Neuronal stem cell (in vitro differentiated cells): ENCODE measurements at regions not wholly inside any gene's neighbourhood (a gene's known extent, or its start where the extent isn't known, plus 50 kb on each side); places are given as distances from the start of the nearest gene placed in this dataset.

Source experiments
- DNase-seq: peaks from one replicate; pipeline ENCODE4 v3.0.0-alpha.2; 2013; ENCODE audit warnings: low spot score
- H2AFZ ChIP-seq: one replicate; pipeline ENCODE4 v1.6.1; 2013; ENCODE audit warnings: mild to moderate bottlenecking, low read length, inconsistent platforms
- H2AK5ac ChIP-seq: 2 replicates; pipeline ENCODE4 v1.6.1; 2013; ENCODE audit warnings: low read depth, mild to moderate bottlenecking, inconsistent platforms, low read length, moderate library complexity, mixed read lengths
- H2BK120ac ChIP-seq: 2 replicates; pipeline ENCODE4 v1.6.1; 2013; ENCODE audit warnings: low read depth, mild to moderate bottlenecking, inconsistent platforms, low read length, moderate library complexity, mixed read lengths
- H2BK12ac ChIP-seq: one replicate; pipeline ENCODE4 v1.6.1; 2013; ENCODE audit warnings: low read length, inconsistent platforms
- H2BK15ac ChIP-seq: 2 replicates; pipeline ENCODE4 v1.6.1; 2013; ENCODE audit warnings: mild to moderate bottlenecking, low read length, inconsistent platforms, mixed read lengths
- H2BK5ac ChIP-seq: one replicate; pipeline ENCODE4 v1.6.1; 2013; ENCODE audit warnings: inconsistent platforms, mild to moderate bottlenecking, low read length, moderate library complexity
- H3K14ac ChIP-seq: one replicate; pipeline ENCODE4 v1.6.1; 2013; ENCODE audit warnings: low read length, inconsistent platforms
- H3K18ac ChIP-seq: 2 replicates; pipeline ENCODE4 v1.6.1; 2013; ENCODE audit warnings: low read length, inconsistent platforms
- H3K23ac ChIP-seq: 2 replicates; pipeline ENCODE4 v1.6.1; 2013; ENCODE audit warnings: low read depth, mild to moderate bottlenecking, mixed read lengths, low read length, inconsistent platforms; ENCODE audit not compliant: poor library complexity
- H3K27ac ChIP-seq: replicated peaks from 3 replicates; pipeline ENCODE4 v1.5.1; 2013; ENCODE audit warnings: low read length, inconsistent platforms
- H3K27me3 ChIP-seq, 3 experiments: 2 replicates each; pipeline ENCODE4 v1.6.1; 2013; ENCODE audit warnings: low read length in 3 of 3, mild to moderate bottlenecking in 2 of 3, inconsistent platforms in 1 of 3, low read depth in 1 of 3, mixed read lengths in 1 of 3, moderate library complexity in 1 of 3; ENCODE audit not compliant: control insufficient read depth in 3 of 3, insufficient read depth in 3 of 3
- H3K36me3 ChIP-seq, 2 donors: replicated peaks in 1 of 2; 2 replicates each; pipeline ENCODE4 v1.6.1; 2013; ENCODE audit warnings: low read length in 2 of 2; ENCODE audit not compliant: control insufficient read depth in 2 of 2, insufficient read depth in 2 of 2
- H3K4ac ChIP-seq: 2 replicates; pipeline ENCODE4 v1.6.1; 2013; ENCODE audit warnings: inconsistent platforms, mild to moderate bottlenecking, low read length, moderate library complexity
- H3K4me1 ChIP-seq, 2 donors: 1 replicate in 1 of 2; 2 replicates in 1 of 2; pipeline ENCODE4 v1.6.1; 2013; ENCODE audit warnings: low read length in 2 of 2, low read depth in 1 of 2; ENCODE audit not compliant: control insufficient read depth in 2 of 2, insufficient read depth in 1 of 2
- H3K4me2 ChIP-seq: one replicate; pipeline ENCODE4 v1.6.1; 2013; ENCODE audit warnings: mild to moderate bottlenecking, low read length, inconsistent platforms; ENCODE audit not compliant: insufficient read depth, poor library complexity, severe bottlenecking
- H3K4me3 ChIP-seq, 2 donors: 2 replicates each; pipeline ENCODE4 v1.5.1; 2013; ENCODE audit warnings: low read length in 2 of 2, mild to moderate bottlenecking in 2 of 2, inconsistent platforms in 1 of 2, moderate library complexity in 1 of 2
- H3K79me1 ChIP-seq: one replicate; pipeline ENCODE4 v1.6.1; 2013; ENCODE audit warnings: low read depth, mild to moderate bottlenecking, inconsistent platforms, low read length, moderate library complexity
- H3K9ac ChIP-seq: one replicate; pipeline ENCODE4 v1.6.1; 2013; ENCODE audit warnings: mild to moderate bottlenecking, low read depth, low read length, inconsistent platforms; ENCODE audit not compliant: poor library complexity
- H3K9me3 ChIP-seq, 2 donors: replicated peaks in 1 of 2; 2 replicates each; pipeline versions ENCODE3 to v1.6.1; 2013; ENCODE audit warnings: low read length in 2 of 2, mild to moderate bottlenecking in 2 of 2, inconsistent platforms in 1 of 2, low read depth in 1 of 2, mixed read lengths in 1 of 2, moderate library complexity in 1 of 2; ENCODE audit not compliant: control insufficient read depth in 2 of 2, insufficient read depth in 1 of 2
- H4K8ac ChIP-seq: one replicate; pipeline ENCODE4 v1.6.1; 2013; ENCODE audit warnings: low read depth, mild to moderate bottlenecking, inconsistent platforms, low read length, moderate library complexity
- H4K91ac ChIP-seq: one replicate; pipeline ENCODE4 v1.6.1; 2013; ENCODE audit warnings: low read length, low read depth, mild to moderate bottlenecking, inconsistent platforms; ENCODE audit not compliant: poor library complexity
- WGBS, 2 donors: extraction: QIAGEN DNeasy Blood & Tissue Kit; methylation state at CpG; one replicate each; pipeline ENCODE4 v1.1.7; 2013; ENCODE audit warnings: missing lambda C conversion rate in 2 of 2, mixed read lengths in 1 of 2; ENCODE audit not compliant: insufficient read length in 2 of 2, insufficient replicate concordance in 1 of 2; ENCODE audit errors: extremely low coverage in 2 of 2; 5-methylcytosine and 5-hydroxymethylcytosine counted together

DNA sequence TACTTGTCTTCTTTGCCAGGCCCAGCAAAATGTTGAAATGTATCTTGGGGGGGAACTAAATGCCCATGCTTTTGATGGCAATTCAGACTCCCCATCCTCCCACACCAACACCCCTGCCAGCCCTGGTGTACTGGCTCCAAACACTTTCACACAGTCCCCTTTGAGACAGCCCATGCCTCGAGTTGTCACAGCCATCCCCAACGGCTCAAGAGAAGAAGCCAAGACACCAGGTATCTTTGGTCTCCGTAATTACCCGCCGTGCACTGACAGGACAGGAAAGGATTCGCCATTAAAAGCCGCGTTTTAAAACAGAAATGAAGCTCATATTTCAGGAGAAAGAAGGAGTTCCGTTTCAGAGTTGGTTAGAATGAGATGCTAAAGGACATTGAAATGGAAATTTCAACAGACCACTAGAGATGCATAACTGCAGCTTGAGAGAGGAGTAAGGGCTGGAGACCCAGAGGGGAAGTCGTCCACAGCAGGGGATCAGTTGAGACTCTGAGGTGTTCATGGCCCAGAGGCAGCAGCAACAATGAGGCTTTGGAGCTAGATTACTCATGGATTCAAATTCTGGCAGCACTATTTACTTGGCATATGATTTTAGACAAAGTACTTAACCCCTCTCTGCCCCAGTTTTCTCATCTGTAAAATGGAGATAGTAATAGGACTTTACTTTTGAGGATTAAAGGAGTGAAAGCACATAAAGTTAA is 63.5 kb upstream of the ADGRF1 start:
- no CpG with 5 or more reads among the region's 10 CpGs for WGBS, 2 donors
- no peak overlapping the region for H3K9ac ChIP-seq
- H2AK5ac ChIP-seq = no peak overlapping the region
- H3K14ac ChIP-seq = no peak overlapping the region
- H2BK5ac ChIP-seq = no peak overlapping the region
- H3K9me3 ChIP-seq = no peaks in the 10 kb centered on the region
- no peak overlapping the region for H3K4ac ChIP-seq
- H3K4me2 ChIP-seq = no peak overlapping the region
- no peak overlapping the region for H3K27ac ChIP-seq
- peaks cover 6 to 10% of the 10 kb centered on the region in 2 donors for H3K4me1 ChIP-seq
- no peak overlapping the region for H2BK15ac ChIP-seq
- no peaks in the 10 kb centered on the region for H3K79me1 ChIP-seq
- no peak overlapping the region for H3K23ac ChIP-seq
- H3K36me3 ChIP-seq = no peaks in the 10 kb centered on the region
- no peaks in the 10 kb centered on the region for H3K27me3 ChIP-seq
- H4K8ac ChIP-seq = no peak overlapping the region
- no peak overlapping the region for H2BK120ac ChIP-seq
- no peak overlapping the region for H2BK12ac ChIP-seq
- no peak overlapping the region for H4K91ac ChIP-seq
- no peak overlapping the region for H3K4me3 ChIP-seq
- no peak overlapping the region for H3K18ac ChIP-seq
- no peak for DNase-seq
- peak overlapping the region; percentile 74 for H2AFZ ChIP-seq

DNA sequence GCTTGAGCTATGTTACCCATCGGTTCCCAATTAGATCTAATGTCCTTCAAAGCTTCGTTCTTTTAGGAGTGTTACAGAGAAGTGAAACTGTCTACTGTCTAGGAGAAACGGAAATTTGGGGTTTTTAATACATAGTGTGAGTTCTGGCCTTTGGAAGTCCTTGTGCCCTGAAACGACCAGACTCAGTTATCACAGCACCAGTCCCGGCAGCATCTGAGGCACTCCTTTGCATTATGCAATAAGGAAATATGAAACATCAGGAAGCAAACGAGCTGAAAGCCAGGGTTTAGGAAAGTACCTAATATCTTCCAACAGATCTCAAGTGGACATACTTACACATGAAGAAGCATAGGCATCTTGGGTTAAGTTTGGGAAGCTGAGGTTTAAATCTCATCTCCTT is 61.8 kb upstream of the ADGRF1 start:
- Histone ChIP-seq H3K14ac (no peak overlapping the region), H4K91ac (no peak overlapping the region), H3K36me3 (no peaks in the 10 kb centered on the region), H3K27ac (no peak overlapping the region), H2AK5ac (no peak overlapping the region), H3K9ac (no peak overlapping the region), H2BK120ac (no peak overlapping the region), H3K4ac (no peak overlapping the region), H3K23ac (no peak overlapping the region), H3K4me2 (no peak overlapping the region), H3K4me3 (no peak overlapping the region), H3K4me1 (peaks cover 6 to 8% of the 10 kb centered on the region in 2 donors), H2BK12ac (no peak overlapping the region), H2BK5ac (no peak overlapping the region), H3K18ac (no peak overlapping the region), H3K9me3 (no peaks in the 10 kb centered on the region), H3K79me1 (no peaks in the 10 kb centered on the region), H3K27me3 (no peaks in the 10 kb centered on the region), H2AFZ (no peak overlapping the region), H4K8ac (no peak overlapping the region), H2BK15ac (no peak overlapping the region)
- no CpG with 5 or more reads among the region's 6 CpGs for WGBS, 2 donors
- DNase-seq = no peak

DNA sequence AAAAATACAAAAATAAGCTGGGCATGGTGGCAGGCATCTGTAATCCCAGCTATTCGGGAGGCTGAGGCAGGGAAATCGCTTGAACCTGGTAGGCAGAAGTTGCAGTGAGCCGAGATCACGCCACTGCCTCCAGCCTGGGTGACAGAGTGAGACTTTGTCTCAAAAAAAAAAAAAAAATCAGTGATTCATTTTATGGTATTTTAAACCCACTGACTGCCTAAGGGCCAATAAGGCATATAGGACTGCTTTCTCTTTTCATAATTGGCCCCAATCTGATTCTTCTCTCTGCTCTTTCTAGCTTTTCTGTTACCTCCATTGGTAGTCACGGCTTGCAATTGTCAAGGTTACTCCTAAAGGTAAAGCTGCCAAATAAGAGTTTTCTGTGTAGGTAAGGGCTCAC is 60.2 kb upstream of the ADGRF1 start:
- no peak overlapping the region for H3K14ac ChIP-seq
- WGBS, 2 donors = no CpG with 5 or more reads among the region's 5 CpGs
- no peak overlapping the region for H3K4me2 ChIP-seq
- peaks cover 5 to 8% of the 10 kb centered on the region in 2 donors for H3K4me1 ChIP-seq
- no peaks in the 10 kb centered on the region for H3K79me1 ChIP-seq
- H3K23ac ChIP-seq = no peak overlapping the region
- no peak overlapping the region for H4K91ac ChIP-seq
- no peak overlapping the region for H3K4ac ChIP-seq
- no peak overlapping the region for H3K9ac ChIP-seq
- H3K9me3 ChIP-seq = no peaks in the 10 kb centered on the region
- no peak overlapping the region for H2BK5ac ChIP-seq
- no peak overlapping the region for H2BK15ac ChIP-seq
- H2AK5ac ChIP-seq = no peak overlapping the region
- no peak overlapping the region for H2BK12ac ChIP-seq
- no peak overlapping the region for H3K18ac ChIP-seq
- H3K4me3 ChIP-seq = no peak overlapping the region
- H4K8ac ChIP-seq = no peak overlapping the region
- no peaks in the 10 kb centered on the region for H3K36me3 ChIP-seq
- H3K27ac ChIP-seq = no peak overlapping the region
- no peak overlapping the region for H2AFZ ChIP-seq
- H2BK120ac ChIP-seq = no peak overlapping the region
- H3K27me3 ChIP-seq = no peaks in the 10 kb centered on the region
- DNase-seq = no peak

DNA sequence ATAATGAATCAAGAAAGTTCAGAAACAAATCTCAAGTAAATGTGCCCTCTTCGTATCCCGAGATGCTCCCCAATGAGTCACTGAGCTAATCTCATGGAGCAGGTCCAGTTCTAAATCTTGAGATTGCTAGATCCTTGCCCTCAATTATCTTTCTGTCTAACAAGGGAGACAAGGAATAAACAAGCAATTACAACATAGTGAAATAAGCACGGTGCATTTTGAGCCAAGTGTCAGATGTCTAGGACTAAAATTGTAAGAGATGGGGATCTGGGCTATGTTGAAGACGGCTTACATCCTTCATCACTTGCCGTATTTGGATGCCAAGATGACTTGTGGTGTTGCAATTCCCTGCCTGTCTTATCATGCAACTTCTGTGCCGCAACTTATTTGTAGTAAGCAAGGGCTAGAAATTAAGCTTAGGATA is 56.5 kb upstream of the ADGRF1 start:
- H3K4ac ChIP-seq = no peak overlapping the region
- H4K8ac ChIP-seq = no peak overlapping the region
- no peak overlapping the region for H4K91ac ChIP-seq
- no peaks in the 10 kb centered on the region for H3K27me3 ChIP-seq
- no peak overlapping the region for H2AK5ac ChIP-seq
- H2BK5ac ChIP-seq = no peak overlapping the region
- no CpG with 5 or more reads among the region's 6 CpGs for WGBS, 2 donors
- H3K14ac ChIP-seq = no peak overlapping the region
- H2BK15ac ChIP-seq = no peak overlapping the region
- no peaks in the 10 kb centered on the region for H3K36me3 ChIP-seq
- DNase-seq = no peak
- H3K4me3 ChIP-seq = no peak overlapping the region
- no peak overlapping the region for H3K23ac ChIP-seq
- no peak overlapping the region for H3K27ac ChIP-seq
- H3K4me1 ChIP-seq = no peaks in the 10 kb centered on the region
- no peak overlapping the region for H2BK12ac ChIP-seq
- no peak overlapping the region for H3K4me2 ChIP-seq
- no peak overlapping the region for H2BK120ac ChIP-seq
- H3K79me1 ChIP-seq = no peaks in the 10 kb centered on the region
- no peak overlapping the region for H2AFZ ChIP-seq
- no peaks in the 10 kb centered on the region for H3K9me3 ChIP-seq
- H3K18ac ChIP-seq = no peak overlapping the region
- H3K9ac ChIP-seq = no peak overlapping the region
